ENCODE measurements at regions not wholly inside any gene's neighbourhood (a gene's known extent, or its start where the extent isn't known, plus 50 kb on each side); places are given as distances from the start of the nearest gene placed in this dataset.
A peak's percentile ranks its signal among the peaks of the same experiment; 100 is the strongest.

DNA sequence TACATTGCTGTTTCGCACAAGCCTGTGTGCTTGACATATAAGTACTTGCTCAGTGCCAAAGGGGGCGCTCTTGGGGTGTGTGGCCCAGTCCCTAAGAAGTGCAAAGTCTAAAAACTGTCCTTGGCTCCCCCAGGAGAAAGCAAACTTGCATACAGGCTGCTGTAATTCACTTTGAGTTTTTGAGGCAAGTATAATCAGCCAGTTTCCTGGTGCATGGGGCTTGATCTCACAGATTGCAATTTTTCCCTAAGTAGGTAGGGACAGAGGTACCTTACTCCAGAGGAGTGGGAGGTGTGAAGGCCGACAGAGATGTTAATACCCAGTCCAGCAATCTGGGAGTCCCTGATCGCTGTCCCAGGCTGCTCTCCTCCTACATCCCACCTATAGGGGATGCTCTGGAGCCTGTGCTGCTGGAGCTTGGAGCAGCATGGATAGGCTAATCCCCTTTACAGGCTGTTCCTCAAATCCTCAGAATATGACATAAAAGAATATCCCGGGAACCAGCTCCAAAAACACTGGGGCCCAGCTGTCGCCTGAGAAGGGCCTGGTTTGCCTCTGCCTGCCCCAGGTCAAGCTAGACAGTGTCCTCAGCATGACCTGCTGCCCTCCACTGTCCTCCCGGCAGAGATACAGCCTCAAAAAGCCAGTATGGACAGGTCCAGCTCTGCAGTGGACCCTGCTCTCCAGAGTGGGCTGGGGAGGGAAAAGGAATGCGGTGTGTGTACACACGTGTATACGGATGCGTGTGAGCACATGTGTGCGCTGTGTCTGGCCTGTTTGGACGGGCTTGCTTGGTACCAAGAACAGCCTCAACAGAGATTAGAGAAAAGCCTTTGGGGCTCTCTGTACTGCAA is 136.5 kb upstream of the HAAO start:
- peak; percentile 21 for DNase-seq

DNA sequence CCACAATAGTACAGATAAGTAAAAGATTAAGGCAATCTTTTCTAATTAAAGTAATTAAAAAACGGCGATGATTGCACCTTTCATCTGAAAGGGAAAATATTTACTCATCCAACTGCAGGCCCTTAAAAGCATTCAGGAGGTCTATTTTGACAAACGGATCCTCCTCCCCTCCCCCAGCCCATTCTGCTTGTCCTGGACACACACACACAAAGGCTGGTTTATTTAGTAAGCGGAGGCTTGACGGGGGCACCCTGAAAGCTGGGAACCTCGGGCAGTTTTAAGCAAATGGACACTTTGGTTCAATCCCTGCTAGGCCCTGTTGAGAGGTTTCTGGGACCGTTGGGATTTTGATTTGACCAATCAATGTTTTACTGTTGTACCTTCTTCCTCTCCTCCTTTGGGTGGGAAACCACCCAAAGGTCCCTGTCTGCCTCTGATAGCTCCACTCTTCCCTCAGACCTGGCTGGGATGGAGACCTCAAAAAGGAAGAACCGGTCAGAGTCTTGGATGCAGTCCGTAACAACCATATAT is 135.8 kb upstream of the HAAO start:
- DNase-seq: no peak

DNA sequence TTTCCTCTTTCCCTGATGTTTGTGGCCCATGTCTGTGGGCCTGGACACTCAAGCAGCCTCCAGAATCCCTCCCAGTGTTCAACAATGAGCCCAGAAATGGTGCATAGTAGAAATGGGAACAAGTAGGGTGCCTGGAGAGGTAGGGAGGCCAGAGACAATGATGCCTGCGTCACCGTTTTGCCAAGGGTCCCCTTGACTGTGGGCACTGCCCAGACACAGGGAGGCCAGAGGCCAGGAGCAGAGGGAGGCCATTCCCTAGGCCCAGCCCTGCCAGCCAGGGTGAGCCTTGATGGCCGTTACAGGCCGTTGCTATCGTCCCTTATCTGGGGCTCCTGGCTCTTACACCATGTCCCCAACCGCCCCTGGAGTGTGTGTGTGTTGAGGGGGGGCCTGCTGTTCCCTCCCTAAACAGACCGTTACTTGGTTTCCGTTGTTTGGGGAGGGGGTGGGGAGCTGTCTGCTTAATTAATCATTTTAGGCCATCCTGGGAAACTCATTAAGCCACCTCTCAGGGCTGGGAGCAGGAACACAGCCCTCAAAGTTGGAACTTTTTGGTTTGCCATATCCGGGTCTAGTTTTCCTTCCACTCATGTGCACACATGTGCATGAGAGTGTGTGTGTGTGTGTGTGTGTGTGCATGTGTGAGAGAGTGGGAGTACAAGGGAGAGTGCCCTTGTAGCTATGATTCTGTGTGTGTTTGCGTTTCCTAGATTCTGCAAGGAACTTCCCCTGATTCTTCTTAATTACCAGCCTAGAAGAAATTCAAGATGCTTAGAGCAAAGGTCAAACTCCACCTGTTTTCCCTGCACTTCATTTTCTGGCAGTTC is 135.2 kb upstream of the HAAO start:
- DNase-seq: no peak

DNA sequence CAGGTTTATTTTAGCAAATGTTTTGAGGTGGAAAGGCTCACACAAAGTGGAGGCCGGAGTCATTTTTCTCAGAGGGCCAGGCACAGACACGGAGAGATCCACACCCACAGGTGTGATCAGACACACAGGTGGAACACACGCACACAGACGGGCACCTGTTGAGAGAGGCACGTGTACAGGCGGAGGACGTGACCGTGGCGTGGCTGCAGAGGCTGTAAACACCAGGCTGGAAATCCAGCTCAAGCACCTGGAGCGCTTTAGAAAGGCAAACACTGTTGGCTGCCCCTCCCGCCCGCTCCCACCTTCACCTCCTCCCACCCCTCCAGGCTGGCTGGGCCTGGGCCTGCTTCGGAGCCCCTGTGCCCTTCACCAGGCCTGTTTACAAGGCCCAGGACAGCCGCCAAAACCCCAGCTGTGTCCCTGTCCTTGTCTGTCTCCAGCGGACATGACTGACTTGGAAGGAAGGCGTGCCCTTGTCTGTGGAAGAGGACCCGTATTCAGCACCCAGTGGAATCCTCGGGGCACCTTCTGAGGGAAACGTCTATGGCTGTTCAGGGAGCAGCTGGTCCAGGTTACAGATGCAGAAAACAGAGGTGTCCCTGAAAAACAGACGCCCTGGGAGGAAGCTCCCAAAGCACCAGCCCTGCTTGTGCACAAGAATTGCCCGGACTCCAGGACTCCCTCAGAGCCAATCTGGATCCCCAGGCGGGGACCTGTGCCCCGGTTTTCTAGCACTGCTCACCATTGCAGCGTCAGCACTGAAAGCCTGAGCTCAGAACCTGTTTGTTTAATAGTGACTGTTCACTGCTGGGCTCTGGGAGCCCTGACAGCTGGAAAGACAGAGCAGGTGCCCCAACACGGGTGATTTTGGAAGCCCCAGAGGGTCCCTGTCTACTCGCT is 134.3 kb upstream of the HAAO start:
- no peak for DNase-seq

DNA sequence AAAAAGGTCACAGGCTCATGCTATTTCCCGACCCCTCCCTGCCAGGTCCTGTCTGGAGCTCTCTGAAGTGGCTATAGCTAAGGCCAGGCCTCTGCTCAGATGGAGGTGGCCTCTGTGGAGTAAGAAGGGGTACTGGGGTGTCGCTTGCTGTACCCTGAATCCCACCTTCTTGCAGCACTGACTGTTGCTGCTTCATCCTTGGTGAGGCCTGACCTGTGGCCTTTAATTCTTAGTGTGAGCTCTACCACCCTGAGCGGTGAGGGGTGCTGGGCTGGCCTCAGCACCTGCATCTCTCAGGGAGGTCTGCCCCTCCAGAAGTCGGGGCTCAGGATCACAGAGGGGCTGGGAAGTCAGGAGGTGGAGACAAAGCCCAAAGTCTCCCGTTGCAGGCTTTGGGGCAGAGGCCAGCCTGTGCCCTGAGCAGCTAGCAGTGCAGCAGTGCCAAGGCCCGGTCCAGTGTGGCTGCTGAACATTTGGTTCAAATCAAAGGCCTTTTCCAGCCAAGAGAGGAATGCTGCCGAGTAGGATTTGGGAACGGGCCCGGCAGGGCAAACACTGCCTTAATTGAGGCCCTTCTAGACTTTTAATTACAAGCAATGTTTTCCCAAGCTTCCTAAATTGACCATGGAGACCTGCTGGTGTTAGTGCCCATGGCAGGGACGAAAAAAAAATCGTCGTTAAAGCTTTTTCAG is 133.5 kb upstream of the HAAO start:
- DNase-seq: no peak

DNA sequence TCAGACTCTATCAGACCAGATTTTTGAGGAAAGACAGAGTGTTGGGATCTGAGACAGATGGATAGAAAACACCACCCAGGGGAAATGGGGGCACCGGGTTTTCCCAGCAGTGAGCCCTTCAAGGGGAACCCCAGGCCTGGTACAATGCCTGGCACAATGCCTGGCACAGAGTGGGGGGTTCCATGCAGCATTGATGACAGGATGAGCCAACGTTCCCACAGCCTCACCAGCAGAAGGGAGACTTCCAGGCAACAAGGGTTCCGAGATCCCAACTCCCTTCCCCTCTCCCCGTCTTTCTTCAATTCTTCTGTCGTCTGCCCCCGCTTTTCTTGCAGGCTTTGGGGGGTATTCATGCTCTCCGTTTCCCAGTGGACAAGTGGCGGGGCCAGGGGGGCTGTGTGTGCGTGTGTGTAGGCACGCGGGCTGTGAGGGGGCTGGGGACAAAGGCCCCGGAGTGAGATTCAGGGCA is 132.1 kb upstream of the HAAO start:
- no peak for DNase-seq

DNA sequence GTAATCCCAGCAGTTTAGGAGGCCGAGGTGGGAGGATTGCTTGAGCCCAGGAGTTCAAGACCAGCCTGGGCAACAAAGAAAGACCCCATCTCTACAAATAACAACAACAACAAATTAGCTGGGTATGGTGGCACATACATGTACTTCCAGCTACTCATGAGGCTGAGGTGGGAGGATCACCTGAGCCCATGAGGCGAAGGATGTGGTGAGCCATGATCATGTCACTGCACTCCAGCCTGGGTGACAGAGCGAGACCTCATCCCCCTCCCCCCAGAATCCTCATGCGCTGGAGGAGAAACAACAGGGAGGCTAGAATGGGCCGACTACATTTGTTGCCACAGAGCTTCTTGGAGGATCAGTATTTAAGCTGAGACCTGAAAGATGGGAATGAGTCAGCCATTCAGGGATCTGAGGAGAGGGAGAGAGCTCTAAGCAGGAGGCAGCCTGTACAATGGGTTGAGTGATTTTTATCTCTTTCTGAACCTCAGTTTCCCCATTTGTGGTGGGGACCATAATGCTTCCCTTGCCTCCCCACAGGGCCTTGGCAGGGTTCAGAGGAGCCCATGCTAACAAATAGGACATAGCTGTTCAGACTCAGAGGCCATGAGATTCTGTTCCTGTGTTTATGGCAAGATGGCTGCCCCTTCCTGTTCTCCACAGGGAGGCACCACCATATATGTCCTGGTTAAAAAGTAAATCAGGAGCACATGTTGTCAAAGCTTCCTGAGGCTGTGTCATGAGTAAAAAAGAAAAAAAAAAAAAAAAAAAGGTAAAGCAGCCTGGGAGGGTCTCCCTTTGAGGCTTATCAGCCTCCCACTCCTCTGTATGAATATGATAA is 131.4 kb upstream of the HAAO start:
- no peak for DNase-seq

DNA sequence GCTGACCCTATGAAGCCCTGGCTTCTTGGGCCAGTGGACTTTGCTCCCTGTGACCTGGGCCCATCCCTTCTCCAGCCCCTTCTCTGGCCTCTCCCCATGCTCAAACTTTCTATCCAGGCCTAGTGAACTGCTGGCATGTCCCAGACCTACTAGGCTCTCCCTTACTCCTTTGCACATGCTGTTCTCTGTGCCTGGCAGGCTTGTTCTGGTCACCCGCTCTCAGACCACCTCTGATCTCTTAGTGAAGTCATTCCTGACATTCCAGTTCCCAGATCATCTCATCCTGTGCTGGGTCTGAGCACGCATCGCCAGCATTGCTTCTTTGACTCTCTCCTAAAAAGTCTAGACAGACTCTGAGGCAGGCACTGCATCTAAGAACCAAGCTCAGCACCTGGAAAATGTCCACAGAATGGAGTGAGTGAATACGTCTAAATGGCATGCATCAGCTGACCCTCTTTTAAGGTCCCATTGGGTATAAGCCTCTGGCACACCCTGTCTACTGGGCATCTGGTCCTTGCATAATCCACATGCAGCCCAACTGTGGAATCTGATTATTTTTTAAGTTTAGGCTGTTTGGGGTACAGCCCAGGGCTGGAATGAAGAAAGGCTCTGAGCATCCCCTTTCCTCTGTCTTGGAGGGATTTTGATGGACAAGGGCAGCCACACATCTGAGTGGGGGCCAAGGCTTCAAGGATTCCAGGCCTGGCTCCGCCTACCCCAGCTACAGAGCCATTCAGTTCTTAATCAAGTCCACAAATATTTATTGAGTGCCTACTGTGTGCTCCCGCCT is 130.6 kb upstream of the HAAO start:
- no peak for DNase-seq

DNA sequence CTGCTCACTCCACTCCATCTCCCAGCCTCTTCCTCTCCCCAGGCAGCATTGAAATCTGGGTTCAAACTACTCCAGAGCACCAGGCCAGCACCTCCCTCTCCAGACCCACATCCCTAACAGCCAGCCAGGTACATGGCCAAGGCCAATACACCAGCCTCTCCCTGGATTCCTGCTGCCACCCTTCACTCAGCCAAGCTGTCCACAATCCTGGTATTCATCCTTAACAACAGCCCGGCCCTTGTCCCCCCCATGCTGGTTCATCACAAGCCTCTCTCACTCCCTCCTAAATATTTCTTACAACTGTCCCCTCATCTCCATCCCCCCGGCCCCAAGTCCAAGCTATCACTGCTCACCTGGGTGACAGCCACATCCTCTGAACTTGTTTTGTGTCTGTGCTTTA is 129.9 kb upstream of the HAAO start:
- no peak for DNase-seq

DNA sequence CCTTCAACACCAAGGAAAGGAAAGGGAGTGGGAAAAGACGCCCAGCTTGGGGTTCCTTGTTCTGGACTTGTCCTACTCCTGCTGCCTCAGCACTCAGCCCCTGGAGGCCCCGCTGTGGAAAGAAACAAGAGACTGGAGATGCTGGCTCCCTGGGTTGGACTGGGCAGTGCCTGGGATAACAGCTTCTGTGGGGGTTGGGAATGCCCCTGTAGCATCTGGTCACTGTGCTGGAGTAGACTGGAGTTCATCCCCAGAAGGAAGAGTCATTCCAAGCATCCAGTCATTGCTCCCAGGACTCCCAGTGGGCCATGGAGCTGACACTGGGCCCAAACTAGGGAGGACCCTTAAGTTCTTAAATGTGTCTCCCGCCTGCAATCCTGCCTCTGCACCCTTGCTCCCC is 129.3 kb upstream of the HAAO start:
- no peak for DNase-seq

DNA sequence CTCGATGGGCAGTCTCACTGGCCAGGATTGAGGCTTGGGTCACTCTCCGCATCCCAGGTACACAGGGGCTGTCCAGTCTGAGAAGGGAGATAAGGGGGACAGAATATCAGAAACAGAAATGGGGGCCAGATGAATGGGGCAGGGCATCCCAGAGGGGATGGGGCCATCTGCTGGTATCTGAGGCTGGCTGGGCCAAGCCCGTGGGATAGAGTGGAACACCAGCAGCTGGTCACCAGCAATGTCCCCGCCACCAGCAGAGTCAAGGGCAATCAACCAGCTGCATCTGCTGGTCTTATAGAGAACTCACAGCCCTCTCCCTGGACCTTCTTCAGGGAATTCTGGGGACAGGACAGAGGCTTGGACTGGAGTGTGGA is 128.8 kb upstream of the HAAO start:
- DNase-seq: no peak

DNA sequence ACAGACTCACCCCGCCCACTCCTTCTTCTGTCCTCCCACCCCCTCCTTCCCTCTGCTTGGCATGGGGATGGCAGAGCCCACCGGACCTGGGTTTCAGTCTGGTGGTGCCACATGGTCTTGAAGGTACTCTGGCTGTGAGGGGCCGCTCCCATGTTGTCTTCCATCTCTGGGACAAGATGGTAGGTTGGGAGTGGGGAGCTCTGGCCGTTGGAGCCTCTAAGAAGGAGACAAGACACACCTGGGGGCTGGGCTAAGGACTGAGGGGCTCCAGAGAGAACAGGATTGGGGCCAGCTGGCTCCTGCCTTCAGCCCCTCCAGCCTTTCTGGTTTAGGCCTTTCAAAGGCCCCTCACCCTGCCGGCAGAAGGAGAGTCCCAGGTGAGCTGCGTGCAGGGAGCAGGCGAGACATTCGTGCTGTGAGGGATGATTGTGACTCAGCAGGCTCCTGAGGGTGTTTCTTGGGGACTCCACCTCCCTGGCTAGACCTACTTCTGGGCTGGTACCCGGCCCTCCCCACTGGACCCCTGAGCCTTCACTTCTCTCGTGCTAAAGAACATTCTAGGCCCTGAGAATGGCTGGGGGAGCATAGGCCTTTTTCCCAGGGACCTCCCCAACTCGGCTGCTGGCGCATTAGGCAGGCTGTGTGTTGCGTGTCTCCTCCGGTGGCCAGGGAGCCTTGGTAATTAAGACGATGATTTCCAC is 128.2 kb upstream of the HAAO start:
- no peak for DNase-seq

DNA sequence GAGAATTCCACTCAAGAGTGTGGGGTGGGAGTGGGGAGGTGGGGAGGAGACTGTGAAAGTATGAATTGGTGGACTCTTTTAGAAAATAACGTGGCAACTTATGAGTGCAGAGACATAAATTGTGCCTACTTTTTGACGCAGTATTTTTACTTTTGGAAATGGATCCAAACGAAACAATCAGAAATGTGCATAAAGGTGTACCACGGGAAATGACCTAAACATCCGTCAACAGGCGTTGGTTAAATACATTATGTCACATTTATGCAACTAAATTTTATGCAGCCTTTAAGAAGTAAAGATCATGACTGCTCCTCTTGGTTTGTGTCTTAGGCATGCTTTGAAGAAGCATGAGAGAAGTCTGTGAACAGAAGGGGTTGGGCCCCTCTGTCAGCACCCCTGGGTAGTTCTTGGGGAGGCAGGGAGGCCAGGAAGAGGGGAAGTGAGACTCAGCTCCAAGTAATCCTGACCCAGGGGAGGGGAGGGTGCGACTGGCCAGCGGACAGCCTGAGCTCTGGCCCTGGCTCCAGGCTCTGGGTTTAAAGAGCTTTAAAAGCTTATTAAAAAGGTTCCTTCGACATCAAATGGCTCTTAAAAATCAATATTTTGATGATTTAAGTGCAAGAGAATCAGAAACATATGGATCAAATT is 126.4 kb upstream of the HAAO start:
- no peak for DNase-seq

DNA sequence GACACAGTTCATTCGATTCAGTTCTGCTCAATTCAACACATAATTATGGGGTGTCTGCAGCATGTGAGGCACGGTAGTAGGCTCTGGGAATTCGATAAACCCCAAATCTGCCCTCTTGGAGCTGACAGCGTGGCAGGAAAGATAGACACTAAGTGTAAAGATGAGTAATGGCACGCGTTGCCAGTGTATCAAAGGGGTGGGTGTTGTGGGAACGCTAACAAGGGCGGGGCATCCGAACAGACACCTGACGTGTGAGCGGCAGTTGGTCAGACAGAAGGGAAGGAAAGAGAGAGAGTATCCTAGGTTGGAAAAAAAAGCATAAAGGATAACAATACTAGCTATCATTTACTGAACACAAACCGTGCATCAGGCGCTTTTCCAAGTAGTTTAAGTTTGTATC is 125.7 kb upstream of the HAAO start:
- no peak for DNase-seq

DNA sequence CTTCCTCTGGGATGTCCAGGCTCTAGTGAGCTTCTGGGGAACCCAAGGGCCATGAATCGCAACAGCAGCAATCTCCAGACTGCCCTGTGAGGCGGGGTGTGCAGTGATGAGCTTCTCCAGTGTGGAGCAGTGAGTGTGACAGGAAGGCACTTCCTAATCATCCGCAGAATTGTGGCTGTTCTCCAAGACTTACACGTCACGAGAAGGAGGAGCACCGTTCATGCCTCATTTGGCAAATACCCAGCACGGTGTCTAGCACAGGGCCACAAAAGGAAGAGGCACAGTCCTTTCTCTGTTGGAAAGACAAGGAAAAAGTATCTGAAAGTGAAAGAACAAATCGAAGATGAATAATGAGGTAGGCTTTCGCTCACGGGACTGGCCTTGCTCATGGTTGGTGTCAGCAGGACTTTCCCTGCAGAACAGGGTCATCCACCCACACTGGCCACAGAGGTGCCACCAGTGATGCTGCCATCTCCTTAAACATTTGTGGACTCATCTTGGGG is 125.1 kb upstream of the HAAO start:
- peak; percentile 84 for DNase-seq

DNA sequence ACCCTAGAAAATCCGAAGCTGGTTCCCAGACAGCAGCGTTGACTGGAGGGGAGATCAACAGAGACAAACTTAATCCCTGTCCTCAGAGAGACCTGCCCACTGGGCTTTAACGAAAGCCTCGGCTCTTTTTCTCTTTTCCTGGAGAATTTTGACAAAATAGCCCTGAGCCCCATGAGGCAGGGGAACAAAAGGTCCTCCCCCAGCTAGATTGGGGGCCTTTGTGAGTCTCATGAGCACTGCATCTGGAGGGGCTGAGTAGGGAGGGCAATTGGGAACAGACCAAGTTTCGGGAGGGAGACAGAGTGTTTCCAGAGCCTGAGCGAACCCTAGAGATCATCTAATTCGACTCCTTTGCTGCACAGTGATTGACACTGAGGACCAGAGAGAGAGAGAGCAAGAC is 123.9 kb upstream of the HAAO start:
- no peak for DNase-seq

DNA sequence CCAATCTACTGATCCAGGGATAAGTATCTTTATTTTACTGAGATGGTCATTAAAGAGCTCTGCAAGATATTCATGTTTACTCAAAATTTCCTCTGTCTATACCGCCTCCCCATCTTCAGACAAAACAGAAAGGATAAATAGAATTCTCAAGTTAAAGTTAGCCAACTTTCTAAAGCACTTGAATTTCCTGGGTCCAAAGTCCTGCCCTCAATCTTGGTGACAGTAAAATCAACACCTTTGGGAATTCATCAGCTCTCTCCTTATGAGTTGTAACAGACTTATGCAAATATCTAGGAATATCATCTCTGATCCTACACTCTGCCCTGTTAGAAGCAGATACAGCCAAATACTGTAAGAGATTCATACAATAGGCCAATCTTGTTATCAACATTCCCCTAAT is 122.5 kb upstream of the HAAO start:
- DNase-seq: no peak

DNA sequence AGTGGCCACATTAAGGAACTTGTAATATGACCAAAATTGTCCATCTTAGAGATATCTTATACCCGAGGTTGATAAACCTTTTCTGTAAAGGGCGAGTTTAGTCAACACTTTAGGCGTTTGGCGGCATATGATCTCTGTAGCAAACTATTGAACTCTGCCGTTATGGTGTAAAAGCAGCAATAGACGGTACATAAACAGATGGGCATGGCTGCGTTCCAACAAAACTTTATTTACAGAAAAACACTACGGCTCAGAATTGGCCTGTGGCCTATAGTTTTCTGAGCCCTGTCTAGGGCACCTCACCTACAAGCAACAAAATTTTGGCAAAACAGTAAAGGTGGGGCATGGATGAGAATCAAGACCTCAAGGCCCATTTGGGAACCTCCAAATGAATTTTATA is 121.9 kb upstream of the HAAO start:
- no peak for DNase-seq

DNA sequence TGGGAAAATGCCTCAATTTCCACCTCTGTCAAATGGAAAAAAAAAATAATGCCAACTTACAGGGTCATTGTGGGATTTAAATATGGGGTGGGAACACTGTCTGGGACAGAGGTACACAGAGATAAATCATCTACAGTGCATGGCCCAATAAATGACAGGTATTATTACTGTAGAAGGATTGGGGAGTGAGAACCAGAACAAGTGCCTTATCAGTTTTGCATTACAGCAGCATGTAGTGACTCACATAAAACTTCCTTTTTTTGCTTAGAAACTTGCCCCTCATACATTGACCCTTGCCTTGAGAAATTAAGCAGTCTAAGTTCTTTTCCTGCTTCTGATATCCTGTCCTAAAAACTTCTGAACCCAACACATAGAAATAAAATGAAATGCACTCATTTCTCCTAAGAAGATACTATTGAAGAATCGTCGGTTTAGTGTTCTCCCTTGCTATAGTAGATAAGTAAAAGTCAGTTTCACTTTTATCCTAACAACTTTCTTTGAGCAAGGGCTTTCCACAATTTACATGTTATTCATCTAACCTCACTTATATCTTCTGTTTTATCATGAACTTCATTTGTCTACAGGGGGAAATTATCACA is 121.0 kb upstream of the HAAO start:
- peak; percentile 52 for DNase-seq
